H1 (cell line): ENCODE measurements at regions not wholly inside any gene's neighbourhood (a gene's known extent, or its start where the extent isn't known, plus 50 kb on each side); places are given as distances from the start of the nearest gene placed in this dataset.

Experiments
- CBX8 ChIP-seq: fragments of 300-800, 300-1000 bp; sonication (generic); IDR thresholded peaks from 2 replicates; pipeline ENCODE4 v1.7.1; 2016; ENCODE audit warnings: low read depth, low read length, borderline replicate concordance
- EGR1 ChIP-seq: IDR thresholded peaks from 2 replicates; pipeline ENCODE4 v1.6.1; 2011; ENCODE audit warnings: low read depth, low read length, borderline replicate concordance
- POLR2A ChIP-seq, 2 experiments: IDR thresholded peaks; 1 replicate in 1 of 2; 2 replicates in 1 of 2; pipeline ENCODE4 v1.6.1; 2011; ENCODE audit warnings: low read depth in 2 of 2, low read length in 2 of 2, mild to moderate bottlenecking in 2 of 2; ENCODE audit errors: control extremely low read depth in 1 of 2
- SUZ12 ChIP-seq: fragments of 200-600 bp; sonication (generic); IDR thresholded peaks from 2 replicates; pipeline ENCODE4 v1.6.1; 2012; ENCODE audit warnings: mild to moderate bottlenecking, inconsistent platforms, low read length, moderate library complexity, mixed read lengths
- TF ChIP-seq, protein P1 (sequence below), 3 experiments: IDR thresholded peaks; 1 replicate in 2 of 3; 2 replicates in 1 of 3; pipeline versions ENCODE4 v1.5.1 to v1.6.1; 2011; ENCODE audit warnings: low read length in 3 of 3, mild to moderate bottlenecking in 3 of 3, inconsistent platforms in 2 of 3, low read depth in 1 of 3, moderate library complexity in 1 of 3; ENCODE audit not compliant: insufficient read depth in 1 of 3; ENCODE audit errors: control extremely low read depth in 1 of 3

DNA sequence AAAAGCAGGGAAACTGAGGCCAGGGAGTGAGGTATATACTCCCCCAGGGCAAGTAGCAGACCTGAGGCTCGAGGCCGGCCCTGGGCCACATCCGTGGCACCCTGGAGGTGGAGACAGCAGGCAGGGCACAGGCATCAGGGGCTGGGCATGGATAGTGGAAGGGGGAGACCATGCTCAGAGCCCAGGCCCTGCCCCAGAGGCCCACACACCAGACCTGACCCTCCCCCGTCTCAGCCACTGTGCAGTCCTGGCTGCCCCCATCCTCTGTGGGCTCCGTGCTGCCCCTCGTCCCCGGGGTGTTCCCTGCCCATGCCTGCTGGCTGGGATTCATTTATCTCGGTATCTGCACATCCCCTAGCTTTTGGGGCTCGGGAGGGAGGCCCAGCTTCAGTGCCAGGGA is 103.1 kb upstream of the NKX1-1 start:
- TF ChIP-seq, protein P1, sequence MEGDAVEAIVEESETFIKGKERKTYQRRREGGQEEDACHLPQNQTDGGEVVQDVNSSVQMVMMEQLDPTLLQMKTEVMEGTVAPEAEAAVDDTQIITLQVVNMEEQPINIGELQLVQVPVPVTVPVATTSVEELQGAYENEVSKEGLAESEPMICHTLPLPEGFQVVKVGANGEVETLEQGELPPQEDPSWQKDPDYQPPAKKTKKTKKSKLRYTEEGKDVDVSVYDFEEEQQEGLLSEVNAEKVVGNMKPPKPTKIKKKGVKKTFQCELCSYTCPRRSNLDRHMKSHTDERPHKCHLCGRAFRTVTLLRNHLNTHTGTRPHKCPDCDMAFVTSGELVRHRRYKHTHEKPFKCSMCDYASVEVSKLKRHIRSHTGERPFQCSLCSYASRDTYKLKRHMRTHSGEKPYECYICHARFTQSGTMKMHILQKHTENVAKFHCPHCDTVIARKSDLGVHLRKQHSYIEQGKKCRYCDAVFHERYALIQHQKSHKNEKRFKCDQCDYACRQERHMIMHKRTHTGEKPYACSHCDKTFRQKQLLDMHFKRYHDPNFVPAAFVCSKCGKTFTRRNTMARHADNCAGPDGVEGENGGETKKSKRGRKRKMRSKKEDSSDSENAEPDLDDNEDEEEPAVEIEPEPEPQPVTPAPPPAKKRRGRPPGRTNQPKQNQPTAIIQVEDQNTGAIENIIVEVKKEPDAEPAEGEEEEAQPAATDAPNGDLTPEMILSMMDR (IDR thresholded peaks at IDR 0.05; ENCODE audit: control extremely low read depth in 1 of 3, insufficient read depth in 1 of 3, low read depth in 1 of 3, low read length in 3 of 3) = no peak
- TF ChIP-seq EGR1 (no peak), CBX8 (no peak), POLR2A (IDR thresholded peaks at IDR 0.05; ENCODE audit: control extremely low read depth in 1 of 2, low read depth in 2 of 2, low read length in 2 of 2) (no peak), SUZ12 (no peak)
